H9 (cell line): ENCODE measurements at regions not wholly inside any gene's neighbourhood (a gene's known extent, or its start where the extent isn't known, plus 50 kb on each side); places are given as distances from the start of the nearest gene placed in this dataset.

Experiments used
- DNase-seq: peaks from one replicate; pipeline ENCODE4 v3.0.0-alpha.2; 2017
- H2AFZ ChIP-seq: one replicate; pipeline ENCODE4 v1.6.1; 2013; ENCODE audit warnings: mild to moderate bottlenecking, low read length, control low read depth, moderate library complexity
- H2AK5ac ChIP-seq: 2 replicates; pipeline ENCODE4 v1.6.1; 2013; ENCODE audit warnings: low read length, control low read depth, mixed read lengths; ENCODE audit not compliant: insufficient read length
- H2BK120ac ChIP-seq: one replicate; pipeline ENCODE4 v1.6.1; 2013; ENCODE audit warnings: low read depth, mild to moderate bottlenecking, low read length, control low read depth, inconsistent platforms; ENCODE audit not compliant: poor library complexity, severe bottlenecking
- H2BK12ac ChIP-seq: 2 replicates; pipeline ENCODE4 v1.6.1; 2013; ENCODE audit warnings: low read length, control low read depth, mixed read lengths, low read depth; ENCODE audit not compliant: insufficient read length
- H2BK15ac ChIP-seq: 2 replicates; pipeline ENCODE4 v1.6.1; 2013; ENCODE audit warnings: low read depth, low read length, control low read depth
- H2BK20ac ChIP-seq: one replicate; pipeline ENCODE4 v1.6.1; 2013; ENCODE audit warnings: low read depth, mild to moderate bottlenecking, low read length, control low read depth, inconsistent platforms; ENCODE audit not compliant: poor library complexity, severe bottlenecking
- H2BK5ac ChIP-seq: 2 replicates; pipeline ENCODE4 v1.6.1; 2013; ENCODE audit warnings: low read length, control low read depth, mixed read lengths; ENCODE audit not compliant: insufficient read length
- H3K14ac ChIP-seq: 2 replicates; pipeline ENCODE4 v1.6.1; 2013; ENCODE audit warnings: low read length, control low read depth; ENCODE audit not compliant: insufficient read depth
- H3K18ac ChIP-seq: 2 replicates; pipeline ENCODE4 v1.6.1; 2013; ENCODE audit warnings: low read depth, mild to moderate bottlenecking, mixed read lengths, low read length, control low read depth; ENCODE audit not compliant: insufficient read length
- H3K23ac ChIP-seq: 2 replicates; pipeline ENCODE4 v1.6.1; 2013; ENCODE audit warnings: low read length, control low read depth, mixed read lengths, low read depth; ENCODE audit not compliant: insufficient read length
- H3K23me2 ChIP-seq: 2 replicates; pipeline ENCODE4 v1.6.1; 2013; ENCODE audit warnings: low read depth, mild to moderate bottlenecking, mixed read lengths, low read length, control low read depth; ENCODE audit not compliant: insufficient read length, poor library complexity, severe bottlenecking
- H3K27ac ChIP-seq: 2 replicates; pipeline ENCODE4 v1.5.1; 2013; ENCODE audit warnings: low read length, control low read depth, mixed read lengths, low read depth; ENCODE audit not compliant: insufficient read length
- H3K27me3 ChIP-seq: 2 replicates; pipeline ENCODE4 v1.6.1; 2013; ENCODE audit warnings: low read length, control low read depth, inconsistent platforms; ENCODE audit not compliant: insufficient read depth
- H3K4ac ChIP-seq: 2 replicates; pipeline ENCODE4 v1.6.1; 2013; ENCODE audit warnings: low read depth, mild to moderate bottlenecking, control low read depth, inconsistent platforms, low read length, moderate library complexity
- H3K4me1 ChIP-seq: 2 replicates; pipeline ENCODE4 v1.6.1; 2013; ENCODE audit warnings: low read length, control low read depth, inconsistent platforms; ENCODE audit not compliant: insufficient read depth
- H3K4me2 ChIP-seq: 2 replicates; pipeline ENCODE4 v1.6.1; 2013; ENCODE audit warnings: low read length, control low read depth, mixed read lengths; ENCODE audit not compliant: insufficient read length, insufficient read depth
- H3K56ac ChIP-seq: 2 replicates; pipeline ENCODE4 v1.6.1; 2013; ENCODE audit warnings: low read depth, mild to moderate bottlenecking, mixed read lengths, low read length, control low read depth; ENCODE audit not compliant: insufficient read length
- H3K79me1 ChIP-seq: 2 replicates; pipeline ENCODE4 v1.6.1; 2013; ENCODE audit warnings: low read depth, mild to moderate bottlenecking, moderate library complexity, low read length, control low read depth, inconsistent platforms; ENCODE audit not compliant: insufficient read depth, poor library complexity, severe bottlenecking
- H3K79me2 ChIP-seq: 2 replicates; pipeline ENCODE4 v1.6.1; 2013; ENCODE audit warnings: low read length, control low read depth, inconsistent platforms; ENCODE audit not compliant: insufficient read depth
- H3K9ac ChIP-seq: 2 replicates; pipeline ENCODE4 v1.6.1; 2013; ENCODE audit warnings: low read length, control low read depth, mixed read lengths; ENCODE audit not compliant: insufficient read length; ENCODE audit errors: extremely low read depth
- H3K9me3 ChIP-seq: one replicate; pipeline ENCODE4 v1.6.1; 2013; ENCODE audit warnings: low read depth, low read length, inconsistent platforms; ENCODE audit not compliant: control insufficient read depth
- H3T11ph ChIP-seq: one replicate; pipeline ENCODE4 v1.6.1; 2013; ENCODE audit warnings: mild to moderate bottlenecking, low read length, control low read depth, inconsistent platforms
- H4K20me1 ChIP-seq: one replicate; pipeline ENCODE4 v1.6.1; 2013; ENCODE audit not compliant: control insufficient read depth, insufficient read length, insufficient read depth
- H4K5ac ChIP-seq: 2 replicates; pipeline ENCODE4 v1.6.1; 2013; ENCODE audit warnings: low read depth, mild to moderate bottlenecking, mixed read lengths, low read length, control low read depth; ENCODE audit not compliant: insufficient read length
- H4K8ac ChIP-seq: replicated peaks from 2 replicates; pipeline ENCODE4 v1.6.1; 2013; ENCODE audit warnings: low read length, control low read depth, mixed read lengths, low read depth; ENCODE audit not compliant: insufficient read length
- H4K91ac ChIP-seq: 2 replicates; pipeline ENCODE4 v1.6.1; 2013; ENCODE audit warnings: low read depth, mild to moderate bottlenecking, moderate library complexity, mixed read lengths, low read length, control low read depth; ENCODE audit not compliant: insufficient read length
- H3K27ac Mint-ChIP-seq, 3 experiments: 2 replicates in 2 of 3; 3 replicates in 1 of 3; pipeline ENCODE4 v1.8.0; 2020 to 2021; ENCODE audit warnings: mixed read lengths in 3 of 3, mild to moderate bottlenecking in 1 of 3, moderate library complexity in 1 of 3
- H3K27me3 Mint-ChIP-seq: 2 replicates; pipeline ENCODE4 v1.8.0; 2021; ENCODE audit warnings: low read depth, mild to moderate bottlenecking, moderate library complexity, mixed read lengths
- H3K36me3 Mint-ChIP-seq, 3 experiments: 2 replicates in 2 of 3; 3 replicates in 1 of 3; pipeline ENCODE4 v1.8.0; 2020 to 2021; ENCODE audit warnings: low read depth in 3 of 3, mixed read lengths in 3 of 3; ENCODE audit not compliant: insufficient read depth in 1 of 3
- H3K4me1 Mint-ChIP-seq, 2 experiments: 2 replicates each; pipeline ENCODE4 v1.8.0; 2020; ENCODE audit warnings: mixed read lengths in 2 of 2
- H3K4me3 Mint-ChIP-seq, 2 experiments: 2 replicates in 1 of 2; 3 replicates in 1 of 2; pipeline ENCODE4 v1.8.0; 2020 to 2021; ENCODE audit warnings: mild to moderate bottlenecking in 2 of 2, mixed read lengths in 2 of 2, moderate library complexity in 1 of 2
- H3K9me3 Mint-ChIP-seq, 2 experiments: 2 replicates in 1 of 2; 3 replicates in 1 of 2; pipeline ENCODE4 v1.8.0; 2020; ENCODE audit warnings: mild to moderate bottlenecking in 2 of 2, mixed read lengths in 2 of 2, moderate library complexity in 1 of 2
- WGBS: extraction: QIAGEN DNeasy Blood & Tissue Kit; methylation state at CpG from one replicate; pipeline ENCODE4 v1.1.7; 2013; ENCODE audit warnings: missing lambda C conversion rate, low lambda C conversion rate, mixed read lengths; ENCODE audit not compliant: insufficient read length; ENCODE audit errors: extremely low coverage; 5-methylcytosine and 5-hydroxymethylcytosine counted together
- TF ChIP-seq, protein P1 (sequence below): fragments of 200-600 bp; sonication (generic); conservative IDR thresholded peaks from 3 replicates; pipeline ENCODE4 v1.8.0; 2021; ENCODE audit warnings: antibody characterized with exemption, mild to moderate bottlenecking

DNA sequence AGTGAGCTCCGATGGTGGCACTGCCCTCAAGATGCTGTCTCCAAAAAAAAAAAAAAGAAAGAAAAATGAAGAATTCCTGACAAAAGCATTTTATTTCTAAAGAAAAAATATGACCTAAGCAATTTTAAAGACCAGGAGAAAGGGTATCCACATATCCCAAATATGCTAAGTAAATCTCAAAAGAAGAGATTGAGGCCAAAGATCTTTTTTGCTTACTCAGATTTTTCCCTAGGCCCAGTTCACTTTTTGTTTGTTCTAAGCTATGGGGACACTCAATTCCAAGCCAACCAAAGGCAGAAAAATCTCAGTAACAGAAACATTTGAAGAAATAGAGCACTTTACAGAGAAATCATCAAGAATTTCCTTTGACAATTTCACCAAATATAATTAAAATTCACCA, 150.8 kb downstream of the SOX9 start:
- no peak overlapping the region for H3K18ac ChIP-seq
- Mint-ChIP-seq H3K4me3 (no peak overlapping the region), H3K9me3 (peaks cover 6% of the 10 kb centered on the region in 2 experiments; a peak in 4 of 5 replicates), H3K36me3 (no peaks in the 10 kb centered on the region), H3K4me1 (peaks cover 24 to 26% of the 10 kb centered on the region in 2 experiments), H3K27me3 (peaks cover 16% of the 10 kb centered on the region), H3K27ac (no peak overlapping the region)
- no peak overlapping the region for H2BK12ac ChIP-seq
- no peak overlapping the region for H3T11ph ChIP-seq
- H2AFZ ChIP-seq, result no peak overlapping the region
- no peaks in the 10 kb centered on the region for H3K27me3 ChIP-seq
- H4K8ac ChIP-seq, result no peak overlapping the region
- no peak overlapping the region for H3K27ac ChIP-seq
- no peaks in the 10 kb centered on the region for H3K4me1 ChIP-seq
- H2BK5ac ChIP-seq, result no peak overlapping the region
- H3K9ac ChIP-seq, result no peak overlapping the region
- H2BK120ac ChIP-seq, result no peak overlapping the region
- H4K20me1 ChIP-seq, result no peaks in the 10 kb centered on the region
- WGBS, result no CpG with 5 or more reads among the region's 1 CpG
- H3K79me2 ChIP-seq, result no peaks in the 10 kb centered on the region
- H3K4ac ChIP-seq, result no peak overlapping the region
- DNase-seq, result no peak
- H3K23ac ChIP-seq, result no peak overlapping the region
- no peaks in the 10 kb centered on the region for H3K23me2 ChIP-seq
- H4K5ac ChIP-seq, result no peak overlapping the region
- H2BK20ac ChIP-seq, result no peak overlapping the region
- no peaks in the 10 kb centered on the region for H3K79me1 ChIP-seq
- no peak overlapping the region for H3K4me2 ChIP-seq
- no peak overlapping the region for H3K56ac ChIP-seq
- TF ChIP-seq, protein P1, sequence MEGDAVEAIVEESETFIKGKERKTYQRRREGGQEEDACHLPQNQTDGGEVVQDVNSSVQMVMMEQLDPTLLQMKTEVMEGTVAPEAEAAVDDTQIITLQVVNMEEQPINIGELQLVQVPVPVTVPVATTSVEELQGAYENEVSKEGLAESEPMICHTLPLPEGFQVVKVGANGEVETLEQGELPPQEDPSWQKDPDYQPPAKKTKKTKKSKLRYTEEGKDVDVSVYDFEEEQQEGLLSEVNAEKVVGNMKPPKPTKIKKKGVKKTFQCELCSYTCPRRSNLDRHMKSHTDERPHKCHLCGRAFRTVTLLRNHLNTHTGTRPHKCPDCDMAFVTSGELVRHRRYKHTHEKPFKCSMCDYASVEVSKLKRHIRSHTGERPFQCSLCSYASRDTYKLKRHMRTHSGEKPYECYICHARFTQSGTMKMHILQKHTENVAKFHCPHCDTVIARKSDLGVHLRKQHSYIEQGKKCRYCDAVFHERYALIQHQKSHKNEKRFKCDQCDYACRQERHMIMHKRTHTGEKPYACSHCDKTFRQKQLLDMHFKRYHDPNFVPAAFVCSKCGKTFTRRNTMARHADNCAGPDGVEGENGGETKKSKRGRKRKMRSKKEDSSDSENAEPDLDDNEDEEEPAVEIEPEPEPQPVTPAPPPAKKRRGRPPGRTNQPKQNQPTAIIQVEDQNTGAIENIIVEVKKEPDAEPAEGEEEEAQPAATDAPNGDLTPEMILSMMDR, result no peak
- H2AK5ac ChIP-seq, result no peak overlapping the region
- H2BK15ac ChIP-seq, result no peak overlapping the region
- H3K14ac ChIP-seq, result no peak overlapping the region
- H3K9me3 ChIP-seq, result no peaks in the 10 kb centered on the region
- no peak overlapping the region for H4K91ac ChIP-seq
